Neural cell (in vitro differentiated cells): ENCODE measurements at regions not wholly inside any gene's neighbourhood (a gene's known extent, or its start where the extent isn't known, plus 50 kb on each side); places are given as distances from the start of the nearest gene placed in this dataset.

ENCODE experiments used
- H2AFZ ChIP-seq: fragments of 200-600, 300-800 bp; sonication (generic), shearing (Covaris generic); 2 replicates; pipeline ENCODE4 v1.6.0; 2014; ENCODE audit warnings: low read depth, mild to moderate bottlenecking, antibody characterized with exemption, low read length, moderate library complexity
- H3F3A ChIP-seq: fragments of 200-600 bp; shearing (Covaris generic); 2 replicates; pipeline ENCODE4 v1.6.1; 2016; ENCODE audit warnings: mild to moderate bottlenecking, moderate library complexity, mixed read lengths, antibody characterized with exemption, low read length; ENCODE audit not compliant: insufficient read depth, poor library complexity, severe bottlenecking
- H3K27ac ChIP-seq: fragments of 200-600, 300-800 bp; sonication (generic), shearing (Covaris generic); 2 replicates; pipeline ENCODE4 v1.5.1; 2014; ENCODE audit warnings: mild to moderate bottlenecking, low read length, moderate library complexity
- H3K27me3 ChIP-seq: fragments of 300-800, 200-600 bp; sonication (generic), shearing (Covaris generic); 2 replicates; pipeline ENCODE4 v1.6.0; 2014; ENCODE audit warnings: mild to moderate bottlenecking, low read depth, low read length, moderate library complexity; ENCODE audit not compliant: insufficient read depth
- H3K36me3 ChIP-seq: fragments of 300-800, 200-600 bp; sonication (generic), shearing (Covaris generic); 2 replicates; pipeline ENCODE4 v1.5.1; 2014; ENCODE audit warnings: mild to moderate bottlenecking, antibody characterized with exemption, low read length, moderate library complexity; ENCODE audit not compliant: insufficient read depth
- H3K4me2 ChIP-seq: fragments of 300-800, 200-600 bp; sonication (generic), shearing (Covaris generic); 2 replicates; pipeline ENCODE4 v1.6.0; 2014; ENCODE audit warnings: mild to moderate bottlenecking, low read length
- H3K4me3 ChIP-seq: fragments of 300-800, 200-600 bp; sonication (generic), shearing (Covaris generic); 2 replicates; pipeline ENCODE4 v1.5.1; 2014; ENCODE audit warnings: mild to moderate bottlenecking, low read length, moderate library complexity
- H3K79me2 ChIP-seq: fragments of 200-600 bp; shearing (Covaris generic); replicated peaks from 2 replicates; pipeline ENCODE4 v1.6.0; 2014; ENCODE audit warnings: mild to moderate bottlenecking, low read length, moderate library complexity; ENCODE audit not compliant: insufficient read depth
- H3K9ac ChIP-seq: fragments of 300-800, 200-600 bp; sonication (generic), shearing (Covaris generic); 2 replicates; pipeline ENCODE4 v1.6.1; 2016; ENCODE audit warnings: mild to moderate bottlenecking, low read length, mixed read lengths
- H3K9me2 ChIP-seq: fragments of 200-600 bp; shearing (Covaris generic); 2 replicates; pipeline ENCODE4 v1.6.1; 2016; ENCODE audit warnings: mild to moderate bottlenecking, low read length, mixed read lengths; ENCODE audit not compliant: insufficient read depth
- H3K9me3 ChIP-seq: fragments of 200-600, 300-800 bp; sonication (generic), shearing (Covaris generic); 2 replicates; pipeline ENCODE4 v1.6.1; 2016; ENCODE audit warnings: mild to moderate bottlenecking, mixed run types, low read length, moderate library complexity, mixed read lengths
- H4K20me1 ChIP-seq: fragments of 200-600 bp; shearing (Covaris generic); 2 replicates; pipeline ENCODE4 v1.6.1; 2016; ENCODE audit warnings: mild to moderate bottlenecking, mixed run types; ENCODE audit not compliant: insufficient read depth
- CTCF ChIP-seq: fragments of 450-650 bp; IDR thresholded peaks from 2 replicates; pipeline ENCODE4 v1.5.1; 2014; ENCODE audit warnings: antibody characterized with exemption, mild to moderate bottlenecking, moderate library complexity; ENCODE audit not compliant: poor library complexity, severe bottlenecking
- EP300 ChIP-seq: fragments of 450-650 bp; conservative IDR thresholded peaks from 2 replicates; pipeline ENCODE4 v1.6.1; 2014; ENCODE audit warnings: antibody characterized with exemption, mild to moderate bottlenecking, moderate library complexity; ENCODE audit not compliant: poor library complexity, severe bottlenecking
- EZH2 ChIP-seq: fragments of 200-600, 300-800 bp; shearing (Covaris generic), sonication (generic); IDR thresholded peaks from 2 replicates; pipeline ENCODE4 v1.6.1; 2014; ENCODE audit warnings: antibody characterized with exemption, low read length, borderline replicate concordance, mild to moderate bottlenecking; ENCODE audit not compliant: insufficient read depth, poor library complexity, severe bottlenecking
- MXI1 ChIP-seq: fragments of 450-650 bp; conservative IDR thresholded peaks from 2 replicates; pipeline ENCODE4 v1.6.1; 2014; ENCODE audit warnings: antibody characterized with exemption, mild to moderate bottlenecking; ENCODE audit not compliant: poor library complexity, severe bottlenecking
- POLR2AphosphoS5 ChIP-seq: IDR thresholded peaks from 2 replicates; pipeline ENCODE4 v1.6.1; 2012
- RAD21 ChIP-seq: fragments of 450-650 bp; conservative IDR thresholded peaks from 2 replicates; pipeline ENCODE4 v1.6.1; 2014; ENCODE audit warnings: antibody characterized with exemption, mild to moderate bottlenecking, moderate library complexity
- REST ChIP-seq: IDR thresholded peaks from 2 replicates; pipeline ENCODE4 v1.6.1; 2012; ENCODE audit warnings: borderline replicate concordance
- SMC3 ChIP-seq: fragments of 450-650 bp; conservative IDR thresholded peaks from 2 replicates; pipeline ENCODE4 v1.6.1; 2014; ENCODE audit warnings: antibody characterized with exemption, mild to moderate bottlenecking, moderate library complexity; ENCODE audit not compliant: poor library complexity
- TAF1 ChIP-seq: IDR thresholded peaks from 2 replicates; pipeline ENCODE4 v1.6.1; 2012; ENCODE audit warnings: low read depth

GRCh38 chr22:48500471-48501230, 1327.0 kb downstream of the BRD1 start:
- no peak overlapping the region for H3K4me2 ChIP-seq

GRCh38 chr22:48499456-48500425, 1327.9 kb downstream of the BRD1 start:
- H3F3A ChIP-seq: no peaks in the 10 kb centered on the region
- no peaks in the 10 kb centered on the region for H3K36me3 ChIP-seq
- no peak overlapping the region for H3K4me3 ChIP-seq
- no peak overlapping the region for H3K4me2 ChIP-seq
- no peaks in the 10 kb centered on the region for H3K79me2 ChIP-seq
- no peaks in the 10 kb centered on the region for H3K9me3 ChIP-seq
- H3K9me2 ChIP-seq: no peaks in the 10 kb centered on the region
- no peak overlapping the region for H3K27ac ChIP-seq
- no peak for TF ChIP-seq MXI1
- no peak for TF ChIP-seq CTCF
- TF ChIP-seq SMC3: no peak
- TF ChIP-seq REST: no peak
- no peak for TF ChIP-seq POLR2AphosphoS5
- no peak for TF ChIP-seq EP300
- no peak for TF ChIP-seq EZH2
- no peak for TF ChIP-seq TAF1
- no peak for TF ChIP-seq RAD21
- no peaks in the 10 kb centered on the region for H4K20me1 ChIP-seq
- no peak overlapping the region for H2AFZ ChIP-seq
- no peak overlapping the region for H3K9ac ChIP-seq
- no peaks in the 10 kb centered on the region for H3K27me3 ChIP-seq

More at GRCh38 chr22:48500471-48501230, 1327.0 kb downstream of the BRD1 start:
- H3K36me3 ChIP-seq: no peaks in the 10 kb centered on the region
- no peaks in the 10 kb centered on the region for H3K27me3 ChIP-seq
- TF ChIP-seq CTCF: no peak
- TF ChIP-seq SMC3: no peak
- TF ChIP-seq EP300: no peak
- TF ChIP-seq TAF1: no peak
- TF ChIP-seq EZH2: no peak
- no peak for TF ChIP-seq POLR2AphosphoS5
- H3K27ac ChIP-seq: no peak overlapping the region
- H3K9me2 ChIP-seq: no peaks in the 10 kb centered on the region
- H3K4me3 ChIP-seq: no peak overlapping the region
- no peaks in the 10 kb centered on the region for H4K20me1 ChIP-seq
- H3F3A ChIP-seq: no peaks in the 10 kb centered on the region
- H3K9me3 ChIP-seq: no peaks in the 10 kb centered on the region
- no peak overlapping the region for H2AFZ ChIP-seq
- H3K79me2 ChIP-seq: no peaks in the 10 kb centered on the region
- no peak overlapping the region for H3K9ac ChIP-seq
